Keratinocyte (primary cell): ENCODE measurements at regions not wholly inside any gene's neighbourhood (a gene's known extent, or its start where the extent isn't known, plus 50 kb on each side); places are given as distances from the start of the nearest gene placed in this dataset.

Source experiments
- DNase-seq: peaks from one replicate; pipeline ENCODE4 v3.0.0-alpha.2; 2011; ENCODE audit warnings: low read depth, missing footprints, low spot score
- FAIRE-seq: peaks from 2 replicates; lab custom pipeline; 2011; peaks lifted over from hg19 to GRCh38; lab: Jason Lieb, UNC
- H2AFZ ChIP-seq: 2 replicates; pipeline ENCODE4 v1.6.0; 2012; ENCODE audit warnings: low read length, control low read depth, inconsistent platforms; ENCODE audit not compliant: control insufficient read depth
- H3K27ac ChIP-seq: 2 replicates; pipeline ENCODE4 v1.5.1; 2011; ENCODE audit warnings: low read length; ENCODE audit not compliant: control insufficient read depth, insufficient read depth
- H3K27me3 ChIP-seq: 3 replicates; pipeline ENCODE4 v1.6.0; 2011; ENCODE audit warnings: low read length; ENCODE audit not compliant: control insufficient read depth, insufficient read depth; ENCODE audit errors: extremely low read depth
- H3K36me3 ChIP-seq, 2 experiments: 2 replicates in 1 of 2; 3 replicates in 1 of 2; pipeline ENCODE4 v1.5.1; 2011; ENCODE audit warnings: low read length in 2 of 2, mild to moderate bottlenecking in 1 of 2; ENCODE audit not compliant: control insufficient read depth in 2 of 2, insufficient read depth in 2 of 2; ENCODE audit errors: extremely low read depth in 1 of 2
- H3K4me1 ChIP-seq: 3 replicates; pipeline ENCODE4 v1.5.1; 2011; ENCODE audit warnings: low read length; ENCODE audit not compliant: control insufficient read depth, insufficient read depth; ENCODE audit errors: extremely low read depth
- H3K4me2 ChIP-seq: 3 replicates; pipeline ENCODE4 v1.6.0; 2011; ENCODE audit warnings: low read depth, low read length; ENCODE audit not compliant: control insufficient read depth, insufficient read depth; ENCODE audit errors: extremely low read depth
- H3K4me3 ChIP-seq, 3 experiments: fragments of 200-600 bp in 1 of 3; sonication (generic) in 1 of 3; 2 replicates in 2 of 3; 3 replicates in 1 of 3; pipeline ENCODE4 v1.5.1; 2011 to 2016; ENCODE audit warnings: low read length in 3 of 3, mild to moderate bottlenecking in 3 of 3, control low read depth in 2 of 3, inconsistent platforms in 1 of 3, low read depth in 1 of 3, mixed read lengths in 1 of 3, mixed run types in 1 of 3, moderate library complexity in 1 of 3; ENCODE audit not compliant: control insufficient read depth in 2 of 3, insufficient read depth in 2 of 3; ENCODE audit errors: extremely low read depth in 1 of 3
- H3K79me2 ChIP-seq: 2 replicates; pipeline ENCODE4 v1.6.0; 2012; ENCODE audit warnings: low read length; ENCODE audit not compliant: control insufficient read depth, insufficient read depth
- H3K9ac ChIP-seq: 3 replicates; pipeline ENCODE4 v1.6.0; 2011; ENCODE audit warnings: low read length; ENCODE audit not compliant: control insufficient read depth, insufficient read depth; ENCODE audit errors: extremely low read depth
- H3K9me1 ChIP-seq: 3 replicates; pipeline ENCODE4 v1.6.0; 2011; ENCODE audit warnings: low read length; ENCODE audit not compliant: control insufficient read depth, insufficient read depth; ENCODE audit errors: extremely low read depth
- H3K9me3 ChIP-seq: 2 replicates; pipeline ENCODE4 v1.5.1; 2012; ENCODE audit warnings: low read depth, low read length; ENCODE audit not compliant: control insufficient read depth
- H4K20me1 ChIP-seq: 3 replicates; pipeline ENCODE4 v1.6.0; 2011; ENCODE audit warnings: low read length; ENCODE audit not compliant: control insufficient read depth, insufficient read depth; ENCODE audit errors: extremely low read depth
- CTCF ChIP-seq, 3 experiments: IDR thresholded peaks in 1 of 3; conservative IDR thresholded peaks in 1 of 3; optimal IDR thresholded peaks in 1 of 3; 2 replicates in 2 of 3; 3 replicates in 1 of 3; pipeline versions ENCODE3 to v1.5.1; 2011; ENCODE audit warnings: low read length in 3 of 3, mild to moderate bottlenecking in 3 of 3, moderate library complexity in 2 of 3, control low read depth in 1 of 3, inconsistent platforms in 1 of 3; ENCODE audit not compliant: insufficient read depth in 2 of 3; ENCODE audit errors: extremely low read depth in 1 of 3
- EZH2 ChIP-seq: IDR thresholded peaks from one replicate; pipeline ENCODE4 v1.6.1; 2012; ENCODE audit warnings: inconsistent platforms, mild to moderate bottlenecking, low read length, moderate library complexity
- dilution Hi-C: fragments of 300-500 bp; cut with MboI; formaldehyde crosslinking; loops from one replicate; pipeline ENCODE4 v1.7.0; 2020; ENCODE audit warnings: low sequenced_read_pairs; ENCODE audit not compliant: extremely low pct_ligation_motif_present

- no peak for DNase-seq
- no peaks in the 10 kb centered on the region for H3K79me2 ChIP-seq
- H3K4me2 ChIP-seq, result no peak overlapping the region
- H2AFZ ChIP-seq, result no peak overlapping the region
- dilution Hi-C loops, result no loop called here
- no peak for TF ChIP-seq EZH2
- no peak for TF ChIP-seq CTCF (optimal IDR thresholded peaks at IDR 0.05 in 1 of 3, IDR thresholded peaks at IDR 0.05 in 1 of 3, conservative IDR thresholded peaks at IDR 0.05 in 1 of 3; ENCODE audit: extremely low read depth in 1 of 3, insufficient read depth in 2 of 3, low read length in 3 of 3)
- no peaks in the 10 kb centered on the region for H4K20me1 ChIP-seq
- H3K9me3 ChIP-seq, result no peaks in the 10 kb centered on the region
- no peaks in the 10 kb centered on the region for H3K9me1 ChIP-seq
- H3K27me3 ChIP-seq, result no peaks in the 10 kb centered on the region
- H3K9ac ChIP-seq, result no peak overlapping the region
- H3K27ac ChIP-seq, result no peak overlapping the region
- no peaks in the 10 kb centered on the region for H3K4me1 ChIP-seq
- H3K4me3 ChIP-seq, result no peak overlapping the region
- FAIRE-seq, result no peak
- H3K36me3 ChIP-seq, result no peaks in the 10 kb centered on the region
Measured at GRCh38 chr2:193989645-193990044, 1667.4 kb upstream of the SLC39A10 start.

GRCh38 chr2:193988784-193989183, 1668.2 kb upstream of the SLC39A10 start:
- H3K9me1 ChIP-seq, result no peaks in the 10 kb centered on the region
- no peak overlapping the region for H3K4me2 ChIP-seq
- H3K4me1 ChIP-seq, result no peaks in the 10 kb centered on the region
- H3K4me3 ChIP-seq, result no peak overlapping the region
- no peak overlapping the region for H2AFZ ChIP-seq
- no peaks in the 10 kb centered on the region for H3K79me2 ChIP-seq
- no peaks in the 10 kb centered on the region for H3K27me3 ChIP-seq
- H3K27ac ChIP-seq, result no peak overlapping the region
- dilution Hi-C loops, result no loop called here
- FAIRE-seq (no peak), DNase-seq (no peak)
- H3K9ac ChIP-seq, result no peak overlapping the region
- H4K20me1 ChIP-seq, result no peaks in the 10 kb centered on the region
- TF ChIP-seq CTCF (optimal IDR thresholded peaks at IDR 0.05 in 1 of 3, IDR thresholded peaks at IDR 0.05 in 1 of 3, conservative IDR thresholded peaks at IDR 0.05 in 1 of 3; ENCODE audit: extremely low read depth in 1 of 3, insufficient read depth in 2 of 3, low read length in 3 of 3) (no peak), EZH2 (no peak)
- no peaks in the 10 kb centered on the region for H3K36me3 ChIP-seq
- H3K9me3 ChIP-seq, result no peaks in the 10 kb centered on the region
